ENCODE measurements at regions not wholly inside any gene's neighbourhood (a gene's known extent, or its start where the extent isn't known, plus 50 kb on each side); places are given as distances from the start of the nearest gene placed in this dataset.
"Not testable (repeated sequence)": the region's sequence is repeated elsewhere in the genome, so short reads cannot be mapped to it uniquely, and the experiment has no call there.

GRCh38 chr10:29712108-29712507 lies 77.3 kb upstream of the SVIL start:
- no peak for DNase-seq

- no peak for DNase-seq
Observed at GRCh38 chr10:29710128-29710527, 75.4 kb upstream of the SVIL start.

GRCh38 chr10:29709484-29710002 lies 74.8 kb upstream of the SVIL start:
- no peak for DNase-seq

GRCh38 chr10:29703271-29703670 lies 68.5 kb upstream of the SVIL start:
- DNase-seq = no peak

GRCh38 chr10:29702273-29703164 lies 67.7 kb upstream of the SVIL start:
- no peak for DNase-seq

GRCh38 chr10:29701306-29701705 lies 66.5 kb upstream of the SVIL start:
- DNase-seq = no peak

GRCh38 chr10:29699621-29700020 lies 64.8 kb upstream of the SVIL start:
- no peak for DNase-seq

GRCh38 chr10:29698773-29699490 lies 64.2 kb upstream of the SVIL start:
- DNase-seq = no peak

GRCh38 chr10:29696581-29696980 lies 61.8 kb upstream of the SVIL start:
- not testable (repeated sequence) for DNase-seq

- no peak for DNase-seq
Observed at GRCh38 chr10:29694121-29694520, 59.4 kb upstream of the SVIL start.

- no peak for DNase-seq
Observed at GRCh38 chr10:29692121-29692539, 57.4 kb upstream of the SVIL start.

GRCh38 chr10:29691564-29692072 lies 56.8 kb upstream of the SVIL start:
- DNase-seq = no peak

GRCh38 chr10:29689001-29689400 lies 54.2 kb upstream of the SVIL start:
- DNase-seq = peak; percentile 10

GRCh38 chr10:29688230-29688661 lies 53.5 kb upstream of the SVIL start:
- DNase-seq = no peak

- DNase-seq = no peak
Observed at GRCh38 chr10:29687421-29688164, 52.8 kb upstream of the SVIL start.

GRCh38 chr10:29685506-29685905 lies 50.7 kb upstream of the SVIL start:
- no peak for DNase-seq
